Endothelial cell of umbilical vein (primary cell): ENCODE measurements at regions not wholly inside any gene's neighbourhood (a gene's known extent, or its start where the extent isn't known, plus 50 kb on each side); places are given as distances from the start of the nearest gene placed in this dataset.

Experiments used
- BruUV-seq: library from RNA; stranded (reverse); fragments of 400-500 nt; replicated peaks from 2 replicates; lab custom pipeline; 2021; lab: Mats Ljungman, UMichigan
- CTCF ChIA-PET: fragments of 300-600, 350-600 bp; sonication (Branson Sonifier 250); formaldehyde crosslinking; loops from one replicate; lab custom pipeline; 2021; ENCODE audit warnings: antibody characterized with exemption, inconsistent platforms; lab: Charles Lee
- POLR2A ChIA-PET: fragments of 300-600, 350-600 bp; sonication (Branson Sonifier 250); formaldehyde crosslinking; loops from one replicate; lab custom pipeline; 2021; ENCODE audit warnings: antibody characterized with exemption, inconsistent platforms; lab: Charles Lee
- DNase-seq: peaks from one replicate; pipeline ENCODE4 v3.0.0-alpha.2; 2011; ENCODE audit warnings: low read depth, low spot score
- FAIRE-seq: peaks from 2 replicates; lab custom pipeline; 2011; peaks lifted over from hg19 to GRCh38; lab: Jason Lieb, UNC
- H2AFZ ChIP-seq: 2 replicates; pipeline ENCODE4 v1.6.0; 2012; ENCODE audit warnings: low read depth, low read length, control low read depth, inconsistent platforms
- H3K27ac ChIP-seq: 2 replicates; pipeline ENCODE4 v1.5.1; 2011; ENCODE audit warnings: low read depth, mild to moderate bottlenecking, control low read depth, low read length, moderate library complexity; ENCODE audit not compliant: insufficient read depth
- H3K27me3 ChIP-seq, 2 experiments: 2 replicates each; pipeline versions ENCODE4 v1.6.0 to v1.6.1; 2011; ENCODE audit warnings: low read length in 2 of 2, mixed read lengths in 1 of 2; ENCODE audit not compliant: control insufficient read depth in 2 of 2, insufficient read depth in 2 of 2
- H3K36me3 ChIP-seq, 2 experiments: 2 replicates in 1 of 2; 3 replicates in 1 of 2; pipeline ENCODE4 v1.5.1; 2011; ENCODE audit warnings: low read length in 2 of 2, mild to moderate bottlenecking in 1 of 2, moderate library complexity in 1 of 2; ENCODE audit not compliant: control insufficient read depth in 2 of 2, insufficient read depth in 2 of 2; ENCODE audit errors: extremely low read depth in 1 of 2
- H3K4me1 ChIP-seq: 3 replicates; pipeline ENCODE4 v1.5.1; 2011; ENCODE audit warnings: mild to moderate bottlenecking, low read length; ENCODE audit not compliant: control insufficient read depth, insufficient read depth; ENCODE audit errors: extremely low read depth
- H3K4me2 ChIP-seq: 2 replicates; pipeline ENCODE4 v1.6.1; 2011; ENCODE audit warnings: low read length, control low read depth, mixed read lengths; ENCODE audit not compliant: insufficient read depth
- H3K4me3 ChIP-seq, 3 experiments: fragments of 200-600 bp in 1 of 3; sonication (generic), shearing (Covaris generic) in 1 of 3; replicated peaks in 1 of 3; 2 replicates each; pipeline ENCODE4 v1.5.1; 2011 to 2016; ENCODE audit warnings: control low read depth in 3 of 3, low read length in 3 of 3, mild to moderate bottlenecking in 2 of 3, inconsistent platforms in 1 of 3, low read depth in 1 of 3, moderate library complexity in 1 of 3; ENCODE audit not compliant: insufficient read depth in 1 of 3
- H3K79me2 ChIP-seq: 2 replicates; pipeline ENCODE4 v1.6.0; 2012; ENCODE audit warnings: low read length, inconsistent platforms; ENCODE audit not compliant: control insufficient read depth, insufficient read depth
- H3K9ac ChIP-seq: replicated peaks from 2 replicates; pipeline ENCODE3; 2011; ENCODE audit warnings: low read length, control low read depth; ENCODE audit not compliant: insufficient read depth; ENCODE audit errors: extremely low read depth
- H3K9me1 ChIP-seq: replicated peaks from 3 replicates; pipeline ENCODE4 v1.6.0; 2011; ENCODE audit warnings: mild to moderate bottlenecking, low read length; ENCODE audit not compliant: control insufficient read depth, insufficient read depth; ENCODE audit errors: extremely low read depth
- H3K9me3 ChIP-seq: replicated peaks from 2 replicates; pipeline ENCODE4 v1.5.1; 2012; ENCODE audit warnings: low read length, inconsistent platforms; ENCODE audit not compliant: control insufficient read depth, insufficient read depth
- H4K20me1 ChIP-seq: replicated peaks from 2 replicates; pipeline ENCODE3; 2011; ENCODE audit warnings: mild to moderate bottlenecking, low read length; ENCODE audit not compliant: control insufficient read depth, insufficient read depth; ENCODE audit errors: extremely low read depth
- EZH2 ChIP-seq: IDR thresholded peaks from 2 replicates; pipeline ENCODE4 v1.6.1; 2012; ENCODE audit warnings: borderline replicate concordance, low read depth, mild to moderate bottlenecking, moderate library complexity, low read length, inconsistent platforms; ENCODE audit not compliant: severe bottlenecking
- FOS ChIP-seq: IDR thresholded peaks from 2 replicates; pipeline ENCODE4 v1.6.1; 2011; ENCODE audit warnings: mild to moderate bottlenecking, low read length, moderate library complexity, borderline replicate concordance; ENCODE audit not compliant: insufficient read depth
- GATA2 ChIP-seq: IDR thresholded peaks from 2 replicates; pipeline ENCODE4 v1.7.0; 2011; ENCODE audit warnings: low read depth, mild to moderate bottlenecking, moderate library complexity, mixed read lengths, low read length; ENCODE audit not compliant: insufficient read length, insufficient read depth
- JUN ChIP-seq: IDR thresholded peaks from 2 replicates; pipeline ENCODE4 v1.6.1; 2011; ENCODE audit warnings: borderline replicate concordance, low read depth; ENCODE audit not compliant: insufficient read length, insufficient read depth
- MYC ChIP-seq: IDR thresholded peaks from one replicate; pipeline ENCODE4 v1.6.1; 2011; ENCODE audit warnings: mild to moderate bottlenecking, low read depth, low read length
- POLR2A ChIP-seq: IDR thresholded peaks from 2 replicates; pipeline ENCODE4 v1.6.1; 2012; ENCODE audit warnings: low read depth, mild to moderate bottlenecking, control low read depth, low read length
- POLR2AphosphoS5 ChIP-seq: IDR thresholded peaks from 2 replicates; pipeline ENCODE4 v1.6.1; 2012; ENCODE audit warnings: low read depth, mild to moderate bottlenecking, control low read depth, low read length, moderate library complexity; ENCODE audit not compliant: insufficient read depth
- dilution Hi-C: fragments of 300-500 bp; cut with MboI; formaldehyde crosslinking; loops from one replicate; pipeline ENCODE4 v1.15.0; 2019; ENCODE audit warnings: low sequenced_read_pairs; ENCODE audit not compliant: extremely low pct_ligation_motif_present
- intact Hi-C: fragments of 100-400 bp; cut with micrococcal nuclease; formaldehyde crosslinking; loops from one replicate; pipeline ENCODE4 v1.10.0; 2022
- TF ChIP-seq, protein P1 (sequence below): IDR thresholded peaks from 2 replicates; pipeline ENCODE4 v1.6.1; 2011; ENCODE audit not compliant: insufficient read depth, insufficient read length
- TF ChIP-seq, protein P2 (sequence below), 2 donors: IDR thresholded peaks; 1 replicate in 1 of 2; 2 replicates in 1 of 2; pipeline ENCODE4 v1.5.1; 2011; ENCODE audit warnings: low read length in 2 of 2, mild to moderate bottlenecking in 2 of 2, moderate library complexity in 2 of 2, control low read depth in 1 of 2, inconsistent platforms in 1 of 2, low read depth in 1 of 2; ENCODE audit not compliant: insufficient read depth in 1 of 2; ENCODE audit errors: extremely low read depth in 1 of 2

DNA sequence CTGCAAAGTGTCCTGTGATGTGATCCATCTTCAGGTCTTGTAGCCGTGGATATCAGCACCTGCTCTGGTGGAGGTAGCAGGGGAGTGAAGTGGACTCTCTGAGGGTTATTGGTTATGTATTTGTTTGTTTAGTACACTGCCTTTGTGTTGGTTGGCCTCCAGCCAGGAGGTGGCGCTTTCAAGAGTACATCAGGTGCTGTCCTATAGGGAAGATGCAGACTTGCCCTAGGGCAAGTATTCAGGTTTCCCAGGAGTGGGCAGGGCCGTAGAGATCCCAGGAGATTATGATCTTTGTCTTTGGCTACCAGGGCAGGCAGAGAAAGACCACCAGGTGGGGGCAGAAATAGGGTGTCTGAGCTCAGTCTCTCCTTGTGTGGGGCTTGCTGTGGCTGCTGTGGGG lies 411.8 kb downstream of the SOX11 start:
- Histone ChIP-seq H3K27ac (no peak overlapping the region), H3K4me1 (no peaks in the 10 kb centered on the region), H2AFZ (no peak overlapping the region), H3K36me3 (no peaks in the 10 kb centered on the region), H3K9ac (no peak overlapping the region), H3K4me3 (no peak overlapping the region), H3K79me2 (no peaks in the 10 kb centered on the region), H3K4me2 (no peak overlapping the region), H3K27me3 (no peaks in the 10 kb centered on the region), H3K9me1 (no peaks in the 10 kb centered on the region), H4K20me1 (no peaks in the 10 kb centered on the region), H3K9me3 (peaks cover 1% of the 10 kb centered on the region)
- intact Hi-C loops (no loop called here), dilution Hi-C loops (no loop called here)
- CTCF ChIA-PET: no interaction called here
- no TSS peak for BruUV-seq
- TF ChIP-seq, protein P1, sequence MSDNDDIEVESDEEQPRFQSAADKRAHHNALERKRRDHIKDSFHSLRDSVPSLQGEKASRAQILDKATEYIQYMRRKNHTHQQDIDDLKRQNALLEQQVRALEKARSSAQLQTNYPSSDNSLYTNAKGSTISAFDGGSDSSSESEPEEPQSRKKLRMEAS: no peak
- no peak for TF ChIP-seq POLR2A
- no peak for TF ChIP-seq JUN
- no peak for TF ChIP-seq FOS
- TF ChIP-seq GATA2: no peak
- TF ChIP-seq EZH2: no peak
- TF ChIP-seq POLR2AphosphoS5: no peak
- no peak for TF ChIP-seq MYC
- TF ChIP-seq, protein P2, sequence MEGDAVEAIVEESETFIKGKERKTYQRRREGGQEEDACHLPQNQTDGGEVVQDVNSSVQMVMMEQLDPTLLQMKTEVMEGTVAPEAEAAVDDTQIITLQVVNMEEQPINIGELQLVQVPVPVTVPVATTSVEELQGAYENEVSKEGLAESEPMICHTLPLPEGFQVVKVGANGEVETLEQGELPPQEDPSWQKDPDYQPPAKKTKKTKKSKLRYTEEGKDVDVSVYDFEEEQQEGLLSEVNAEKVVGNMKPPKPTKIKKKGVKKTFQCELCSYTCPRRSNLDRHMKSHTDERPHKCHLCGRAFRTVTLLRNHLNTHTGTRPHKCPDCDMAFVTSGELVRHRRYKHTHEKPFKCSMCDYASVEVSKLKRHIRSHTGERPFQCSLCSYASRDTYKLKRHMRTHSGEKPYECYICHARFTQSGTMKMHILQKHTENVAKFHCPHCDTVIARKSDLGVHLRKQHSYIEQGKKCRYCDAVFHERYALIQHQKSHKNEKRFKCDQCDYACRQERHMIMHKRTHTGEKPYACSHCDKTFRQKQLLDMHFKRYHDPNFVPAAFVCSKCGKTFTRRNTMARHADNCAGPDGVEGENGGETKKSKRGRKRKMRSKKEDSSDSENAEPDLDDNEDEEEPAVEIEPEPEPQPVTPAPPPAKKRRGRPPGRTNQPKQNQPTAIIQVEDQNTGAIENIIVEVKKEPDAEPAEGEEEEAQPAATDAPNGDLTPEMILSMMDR (IDR thresholded peaks at IDR 0.05; ENCODE audit: extremely low read depth in 1 of 2, insufficient read depth in 1 of 2, low read depth in 1 of 2, low read length in 2 of 2): no peak
- POLR2A ChIA-PET: no interaction called here
- DNase-seq (no peak), FAIRE-seq (no peak)
